Pancreas (tissue), 10 donors: ENCODE measurements at regions not wholly inside any gene's neighbourhood (a gene's known extent, or its start where the extent isn't known, plus 50 kb on each side); places are given as distances from the start of the nearest gene placed in this dataset.

Experiments
- ATAC-seq, 4 donors: fragments of 200-7000 bp; cut with Tn5 transposase; one replicate each; pipeline versions ENCODE4 v1.8.0 to v1.9.1; 2020; ENCODE audit warnings: mild to moderate bottlenecking in 4 of 4, moderate library complexity in 4 of 4
- DNase-seq, 6 donors: peaks; one replicate each; pipeline ENCODE4 v3.0.0-alpha.2; 2020
- FAIRE-seq: peaks from 2 replicates; lab custom pipeline; 2012; peaks lifted over from hg19 to GRCh38; lab: Jason Lieb, UNC
- H3K27ac ChIP-seq, 4 donors: fragments of 200-600 bp; sonication (generic); 1 replicate in 3 of 4; 2 replicates in 1 of 4; pipeline versions ENCODE4 v1.5.0 to v1.8.0; 2020
- H3K27me3 ChIP-seq, 4 donors: fragments of 200-600 bp; one replicate each; pipeline ENCODE4 v1.8.0; 2021
- H3K36me3 ChIP-seq, 3 donors: fragments of 200-600 bp; sonication (generic) in 1 of 3; one replicate each; pipeline versions ENCODE4 v1.5.0 to v1.8.0; 2020 to 2021
- H3K4me1 ChIP-seq, 3 donors: fragments of 200-600 bp; one replicate each; pipeline ENCODE4 v1.8.0; 2021
- H3K4me3 ChIP-seq, 4 donors: fragments of 200-600 bp; sonication (generic) in 2 of 4; one replicate each; pipeline versions ENCODE4 v1.5.0 to v1.8.0; 2020 to 2021
- H3K9me3 ChIP-seq, 4 donors: fragments of 200-600 bp; one replicate each; pipeline ENCODE4 v1.8.0; 2021
- CTCF ChIP-seq, 4 donors: fragments of 200-600 bp; sonication (generic) in 3 of 4; IDR thresholded peaks; one replicate each; pipeline versions ENCODE4 v1.5.0 to v1.8.0; 2021; ENCODE audit warnings: antibody characterized with exemption in 4 of 4
- WGBS, 2 donors: extraction: QIAGEN DNeasy Blood & Tissue Kit; methylation state at CpG; one replicate each; pipeline ENCODE4 v1.1.7; 2013; 5-methylcytosine and 5-hydroxymethylcytosine counted together
- intact Hi-C, 3 donors: fragments of 100-400 bp; cut with DNase I; formaldehyde crosslinking; loops; one replicate each; pipeline versions ENCODE4 v1.11.1 to v1.14.2; 2022
- donor health status: healthy with polysubstance abuse.
- donor health status: DM: no; HTN: no; CAD: no; lungs with moderate emphysema.
- donor health status: DM: no; HTN: no; CAD: no.
- donor health status: control.
- donor health status: control.
- donor health status: Bipolar disorder and iron deficiency.
- donor health status: DM: yes; HTN: yes; CAD: no.
- donor health status: DM: no; HTN: no; CAD: no.
- donor health status: DM: no; HTN: no; CAD: no.
- donor health status: DM: yes; HTN: yes; CAD: no.

DNA sequence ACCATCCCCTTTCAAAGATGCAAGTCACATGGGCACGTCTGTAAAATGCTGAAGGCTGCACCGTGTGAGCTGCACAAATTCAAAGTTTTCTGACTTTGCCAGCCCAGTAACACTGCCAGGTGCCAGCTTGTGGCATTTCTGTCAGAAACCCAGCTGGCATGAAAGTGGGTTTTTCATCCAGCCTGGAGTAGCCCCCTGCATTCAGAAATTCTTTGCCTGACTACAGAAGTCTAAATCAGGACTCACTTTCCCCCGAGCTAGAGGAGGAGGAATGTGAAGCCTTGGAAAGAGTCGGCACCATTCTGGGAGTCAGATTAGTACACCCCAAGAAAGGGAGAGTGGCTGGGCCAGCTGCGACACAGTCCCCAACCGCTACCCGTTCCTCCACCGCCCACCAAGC lies 56.7 kb upstream of the EN2 start:
- Histone ChIP-seq H3K27ac (no peak overlapping the region), H3K36me3 (no peaks in the 10 kb centered on the region), H3K9me3 (no peaks in the 10 kb centered on the region), H3K27me3 (no peaks in the 10 kb centered on the region), H3K4me3 (no peak overlapping the region), H3K4me1 (no peaks in the 10 kb centered on the region)
- 42 to 62% methylated on average over 8 of the region's 8 CpGs for WGBS, 2 donors
- FAIRE-seq (no peak), ATAC-seq (no peak), DNase-seq (no peak)
- TF ChIP-seq CTCF (IDR thresholded peaks at IDR 0.05), result no peak
- intact Hi-C loops, result no loop called here

DNA sequence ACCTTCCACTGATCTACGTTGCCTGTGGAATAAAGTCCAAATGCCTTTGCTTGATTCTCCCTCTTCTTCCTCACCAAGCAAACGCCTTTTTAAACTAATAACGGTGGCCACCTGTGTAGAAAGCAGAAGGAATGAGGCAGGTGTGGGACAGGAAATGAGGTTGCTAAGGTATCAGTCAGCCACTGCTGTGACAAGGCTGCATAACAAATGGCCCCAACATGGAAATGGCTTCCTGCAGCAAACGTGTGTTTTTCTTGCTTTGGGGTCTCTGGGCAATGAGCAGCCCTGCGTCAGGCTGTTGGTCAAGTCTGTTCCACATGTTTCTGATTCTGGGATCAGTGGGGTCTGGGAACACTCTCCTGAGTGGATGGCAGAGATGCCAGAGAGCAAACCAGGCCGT lies 56.0 kb upstream of the EN2 start:
- no peak for ATAC-seq
- H3K4me3 ChIP-seq, result no peak overlapping the region
- WGBS, 2 donors, result 46 to 52% methylated on average over 6 of the region's 6 CpGs
- no peaks in the 10 kb centered on the region for H3K36me3 ChIP-seq
- no peaks in the 10 kb centered on the region for H3K9me3 ChIP-seq
- H3K27me3 ChIP-seq, result no peaks in the 10 kb centered on the region
- H3K27ac ChIP-seq, result no peak overlapping the region
- TF ChIP-seq CTCF (IDR thresholded peaks at IDR 0.05), result no peak
- intact Hi-C loops, result no loop called here
- H3K4me1 ChIP-seq, result no peaks in the 10 kb centered on the region
- FAIRE-seq, result no peak
- DNase-seq, result no peak

GRCh38 chr7:155402941-155403340 lies 55.0 kb upstream of the EN2 start:
- Histone ChIP-seq H3K9me3 (no peaks in the 10 kb centered on the region), H3K36me3 (no peaks in the 10 kb centered on the region), H3K27ac (no peak overlapping the region), H3K4me1 (no peaks in the 10 kb centered on the region), H3K27me3 (no peaks in the 10 kb centered on the region), H3K4me3 (no peak overlapping the region)
- FAIRE-seq (no peak), DNase-seq (no peak), ATAC-seq (no peak)
- no peak for TF ChIP-seq CTCF (IDR thresholded peaks at IDR 0.05)
- intact Hi-C loops, result no loop called here
- WGBS, 2 donors, result 78 to 81% methylated on average over 6 of the region's 6 CpGs

GRCh38 chr7:155404976-155405375 lies 53.0 kb upstream of the EN2 start:
- intact Hi-C loops, result no loop called here
- H3K27ac ChIP-seq, result no peak overlapping the region
- H3K4me3 ChIP-seq, result no peak overlapping the region
- WGBS, 2 donors, result 67 to 70% methylated on average over 14 of the region's 14 CpGs
- no peaks in the 10 kb centered on the region for H3K36me3 ChIP-seq
- no peak for FAIRE-seq
- DNase-seq, result no peak
- no peaks in the 10 kb centered on the region for H3K27me3 ChIP-seq
- no peaks in the 10 kb centered on the region for H3K4me1 ChIP-seq
- H3K9me3 ChIP-seq, result no peaks in the 10 kb centered on the region
- ATAC-seq, result no peak
- no peak for TF ChIP-seq CTCF (IDR thresholded peaks at IDR 0.05)

DNA sequence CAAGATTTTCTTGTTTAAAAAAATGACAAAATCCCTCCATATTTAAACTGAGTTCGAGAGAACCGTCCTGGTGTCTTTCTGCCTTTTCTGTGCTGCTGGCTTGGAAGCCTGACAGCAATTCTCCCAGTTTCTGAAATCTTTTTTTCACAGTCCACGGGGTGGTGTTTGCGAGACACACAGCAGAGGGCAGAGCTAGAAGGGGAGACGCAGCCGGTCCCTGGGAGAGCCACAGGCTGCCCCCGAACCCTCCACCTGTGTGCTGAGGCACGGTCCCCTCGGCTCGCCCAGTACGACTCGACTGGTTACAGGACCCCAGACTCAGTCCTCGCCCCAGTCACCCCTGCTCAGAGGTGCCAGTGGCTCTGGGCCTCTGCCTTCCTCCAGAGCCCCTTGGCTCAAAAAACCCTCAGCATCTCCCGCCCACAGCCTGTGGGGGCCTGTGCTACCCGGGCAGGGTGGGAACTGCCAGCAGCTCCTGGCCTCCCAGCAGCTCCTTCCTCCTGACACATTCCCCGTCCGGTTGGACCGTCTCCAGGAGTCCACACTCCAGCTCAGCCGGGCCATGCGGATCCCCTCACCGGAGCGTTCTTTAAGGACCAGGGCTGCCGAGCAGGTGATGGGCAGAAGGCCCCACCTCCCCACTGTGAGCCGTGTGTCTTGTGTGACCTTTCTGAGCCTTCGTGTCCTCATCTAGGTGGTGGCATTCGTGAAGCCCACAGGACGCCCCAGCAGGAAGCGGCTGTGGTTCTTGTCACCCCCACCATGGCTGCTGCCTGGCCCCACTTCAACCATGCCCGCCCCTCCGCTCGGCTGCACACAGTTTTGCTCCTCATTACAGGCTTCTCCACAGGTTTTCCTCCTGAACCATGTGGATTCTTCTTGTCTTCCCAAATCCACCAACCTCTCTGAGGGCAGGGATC lies 52.3 kb upstream of the EN2 start:
- H3K27me3 ChIP-seq, result no peaks in the 10 kb centered on the region
- no peaks in the 10 kb centered on the region for H3K9me3 ChIP-seq
- WGBS, 2 donors, result 29 to 32% methylated on average over 31 of the region's 31 CpGs
- no peak overlapping the region for H3K27ac ChIP-seq
- intact Hi-C loops, result no loop called here
- no peak overlapping the region for H3K4me3 ChIP-seq
- no peaks in the 10 kb centered on the region for H3K36me3 ChIP-seq
- peak in 1 of 6 donors; percentile 70 for DNase-seq
- no peak for TF ChIP-seq CTCF (IDR thresholded peaks at IDR 0.05)
- no peak for FAIRE-seq
- no peaks in the 10 kb centered on the region for H3K4me1 ChIP-seq
- peak in 2 of 4 donors; percentile 30 to 36 for ATAC-seq
